GM20000 (cell line): ENCODE measurements at regions not wholly inside any gene's neighbourhood (a gene's known extent, or its start where the extent isn't known, plus 50 kb on each side); places are given as distances from the start of the nearest gene placed in this dataset.

Experiments
- DNase-seq: peaks from one replicate; pipeline ENCODE4 v3.0.0; 2012; ENCODE audit warnings: low spot score
- CTCF ChIP-seq: IDR thresholded peaks from 2 replicates; pipeline ENCODE4 v1.5.1; 2012; ENCODE audit warnings: mild to moderate bottlenecking, control low read depth; ENCODE audit errors: extremely low read depth, missing control alignments

DNA sequence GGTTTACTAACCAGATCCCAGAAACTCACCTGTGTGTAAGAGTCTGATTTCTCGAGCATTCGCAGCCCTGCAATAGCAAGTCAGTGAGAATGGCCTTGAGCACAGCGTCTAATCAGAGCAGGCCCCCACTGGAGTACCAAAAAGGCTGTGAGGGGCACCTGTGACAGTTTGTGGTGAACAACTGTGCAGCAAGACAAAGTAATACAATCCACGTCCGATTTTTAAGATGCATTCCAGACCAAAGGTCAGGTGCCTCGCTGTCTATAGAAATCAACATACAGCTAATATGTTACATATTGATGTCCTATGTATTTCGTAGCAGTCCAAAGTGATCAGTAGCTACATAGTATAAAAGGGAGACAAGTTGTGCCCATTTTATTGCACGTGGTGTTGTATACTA is 55.7 kb upstream of the BOD1 start:
- DNase-seq, result no peak
- no peak for TF ChIP-seq CTCF

GRCh38 chr5:173672891-173673290 is 56.4 kb upstream of the BOD1 start:
- TF ChIP-seq CTCF, result no peak
- no peak for DNase-seq

DNA sequence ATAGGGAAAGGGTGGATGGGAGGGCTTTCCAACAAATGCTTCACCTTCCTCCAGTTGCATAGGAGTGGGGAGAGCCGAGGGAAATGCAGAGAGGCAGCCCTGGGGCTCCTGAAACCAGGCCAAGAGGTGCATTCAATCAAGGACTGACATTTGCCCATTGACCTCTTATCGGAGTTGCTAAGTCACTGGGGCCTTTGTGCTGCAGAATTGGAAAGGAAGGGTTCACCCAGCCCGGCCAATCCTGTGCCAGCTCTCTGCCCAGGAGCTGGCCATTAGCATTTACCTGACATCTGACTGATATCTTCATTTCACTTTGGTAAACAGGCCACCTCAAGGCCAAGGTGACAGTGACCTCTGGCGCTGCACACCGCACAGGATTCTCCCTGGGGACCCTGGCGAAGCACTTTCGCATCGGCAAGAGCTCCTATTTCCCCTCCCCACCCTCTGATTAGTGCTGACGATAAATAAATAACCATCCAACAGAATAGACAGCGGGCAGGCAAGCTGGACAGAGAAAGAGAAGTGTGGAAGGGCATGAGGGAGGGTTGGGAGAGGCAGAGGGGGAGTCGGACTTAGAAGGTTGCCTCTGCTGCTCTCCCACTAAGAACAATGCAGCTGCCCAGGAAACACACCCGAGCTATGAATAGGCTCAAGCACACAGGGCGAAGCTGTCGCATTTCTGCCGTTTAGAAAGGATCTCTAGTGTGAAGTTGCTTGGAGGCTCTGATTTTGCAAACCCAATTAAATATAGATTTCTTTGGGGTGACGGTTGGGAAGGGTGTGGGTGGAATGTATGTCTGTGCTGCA is 57.0 kb upstream of the BOD1 start:
- DNase-seq, result no peak
- no peak for TF ChIP-seq CTCF

DNA sequence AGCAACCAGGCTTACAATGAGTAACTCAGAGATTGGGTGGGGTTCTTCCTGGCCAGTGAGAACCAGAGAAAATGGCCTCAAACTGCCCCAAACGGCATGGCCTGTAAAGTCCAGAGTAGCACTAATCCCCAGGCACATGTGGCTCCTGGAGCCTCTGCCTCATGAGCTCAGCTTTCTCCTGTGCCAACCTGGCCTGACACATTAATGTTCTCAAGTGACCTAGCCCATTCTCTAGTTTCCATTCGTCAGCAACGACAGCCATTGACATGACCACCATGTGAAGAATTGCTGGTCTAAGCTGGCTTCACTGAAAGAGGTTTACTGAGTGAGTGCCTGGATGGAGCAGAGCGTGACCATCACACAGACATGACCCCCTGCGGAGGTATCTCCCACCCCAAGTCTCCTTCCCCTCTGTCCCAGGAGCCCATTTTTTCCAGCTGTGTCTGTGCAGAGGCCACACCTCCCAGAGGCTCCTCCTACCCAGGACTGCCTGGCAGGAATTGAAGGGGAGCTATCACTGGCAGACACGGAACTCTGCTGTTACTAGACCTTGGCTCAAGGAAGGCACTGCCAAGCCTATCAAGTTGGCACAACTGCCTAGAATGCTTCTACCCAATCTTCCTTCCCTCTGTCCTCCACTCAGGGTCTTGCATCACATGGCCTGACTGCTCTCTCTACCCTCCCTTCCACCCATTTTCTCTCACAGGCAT is 59.0 kb upstream of the BOD1 start:
- no peak for DNase-seq
- no peak for TF ChIP-seq CTCF

GRCh38 chr5:173676375-173676774 is 59.9 kb upstream of the BOD1 start:
- DNase-seq, result no peak
- no peak for TF ChIP-seq CTCF

GRCh38 chr5:173677125-173677672 is 60.7 kb upstream of the BOD1 start:
- no peak for TF ChIP-seq CTCF
- no peak for DNase-seq
